Activated T-cell treated with anti-CD3 and anti-CD28 coated beads, Interleukin-2, amount 50 U/mL, for 1 hour (primary cell): ENCODE measurements at regions not wholly inside any gene's neighbourhood (a gene's known extent, or its start where the extent isn't known, plus 50 kb on each side); places are given as distances from the start of the nearest gene placed in this dataset.
"Not testable (repeated sequence)": the region's sequence is repeated elsewhere in the genome, so short reads cannot be mapped to it uniquely, and the experiment has no call there.

Experiments
- DNase-seq: peaks from one replicate; pipeline ENCODE4 v3.0.0-alpha.2; 2020

DNA sequence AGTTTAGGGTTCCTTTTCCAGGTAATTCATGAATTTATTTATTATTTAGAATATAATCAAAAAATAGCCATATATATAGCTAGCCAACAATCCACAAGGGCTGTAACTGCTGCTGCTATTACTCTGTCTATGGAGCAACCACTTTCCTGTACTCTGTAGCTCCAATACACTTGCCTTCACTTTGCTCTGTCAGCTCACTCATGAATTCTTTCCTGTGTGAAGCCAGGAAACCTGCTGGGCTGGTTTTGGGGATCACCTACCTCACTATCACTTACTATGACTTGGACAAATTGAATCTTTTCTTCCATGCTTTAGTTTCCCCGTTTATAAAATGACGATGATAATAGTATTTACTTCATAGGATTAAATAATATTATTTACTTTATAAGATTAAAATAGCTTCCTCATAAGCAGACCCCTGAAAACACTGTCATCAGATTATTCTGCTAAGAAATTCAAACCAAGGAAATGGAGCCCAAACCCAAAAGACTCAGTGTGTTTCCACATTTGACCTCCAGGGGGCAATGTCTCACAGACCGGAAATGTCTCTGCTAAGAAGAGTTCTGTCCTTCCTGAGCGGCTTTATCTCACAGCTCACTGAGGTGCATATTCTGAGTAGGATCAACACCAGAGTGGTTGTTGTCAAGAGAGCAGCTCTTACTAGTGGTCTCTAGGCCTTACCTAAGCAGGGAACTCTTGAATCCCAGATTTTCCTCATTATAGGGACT lies 457.1 kb downstream of the DAD1 start:
- DNase-seq: no peak

DNA sequence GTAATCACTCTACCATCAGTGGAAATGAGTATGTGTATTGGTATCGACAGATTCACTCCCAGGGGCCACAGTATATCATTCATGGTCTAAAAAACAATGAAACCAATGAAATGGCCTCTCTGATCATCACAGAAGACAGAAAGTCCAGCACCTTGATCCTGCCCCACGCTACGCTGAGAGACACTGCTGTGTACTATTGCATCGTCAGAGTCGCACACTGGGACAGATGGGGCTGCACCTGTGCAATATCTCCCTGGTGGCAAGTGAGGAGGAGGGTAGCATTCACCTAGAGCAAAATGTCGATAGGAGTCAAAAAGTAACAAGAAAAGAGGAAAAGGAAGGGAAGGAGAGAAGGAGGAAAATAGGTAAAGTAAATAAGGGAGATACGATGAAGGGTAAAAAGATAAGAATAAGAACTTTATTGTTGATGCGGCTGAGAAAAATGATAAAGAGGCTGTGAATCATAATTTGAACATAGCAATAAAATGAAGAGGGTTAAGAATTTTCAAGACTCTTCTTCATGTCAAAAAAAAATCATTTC lies 450.5 kb upstream of the OR4E1 start:
- DNase-seq: no peak

DNA sequence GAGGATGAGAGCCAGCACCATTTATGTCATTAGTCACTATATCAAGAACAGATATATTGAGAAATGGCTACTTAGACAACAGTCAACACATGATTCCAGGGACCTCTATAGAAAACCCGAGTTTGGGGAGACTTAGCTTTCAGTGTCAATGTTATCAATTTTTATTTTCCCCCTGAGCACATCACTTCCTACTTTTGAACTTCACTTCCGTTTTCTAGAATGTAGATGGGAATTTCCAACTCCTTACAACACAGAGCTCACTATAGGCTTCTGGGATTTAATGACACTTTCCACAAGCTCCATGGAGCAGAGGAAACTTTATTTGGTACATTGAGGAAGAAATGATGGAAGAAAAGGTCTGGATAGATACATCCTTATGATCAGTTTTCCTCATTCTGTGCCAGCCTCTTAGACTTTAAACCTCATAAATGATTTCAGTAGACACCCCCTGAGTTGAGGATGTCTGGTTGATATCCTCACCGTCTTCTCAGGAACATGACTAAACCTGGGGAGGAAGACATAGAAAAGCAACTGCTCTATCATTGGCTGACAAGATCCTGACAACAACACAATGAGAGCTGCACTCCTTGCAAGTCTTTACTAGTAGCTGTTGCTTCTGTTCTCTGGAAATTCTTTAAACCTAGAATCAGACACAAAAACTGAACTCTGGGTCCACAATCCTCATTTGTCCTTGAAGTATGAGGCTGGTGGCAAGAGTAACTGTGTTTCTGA lies 449.4 kb upstream of the OR4E1 start:
- DNase-seq: no peak

DNA sequence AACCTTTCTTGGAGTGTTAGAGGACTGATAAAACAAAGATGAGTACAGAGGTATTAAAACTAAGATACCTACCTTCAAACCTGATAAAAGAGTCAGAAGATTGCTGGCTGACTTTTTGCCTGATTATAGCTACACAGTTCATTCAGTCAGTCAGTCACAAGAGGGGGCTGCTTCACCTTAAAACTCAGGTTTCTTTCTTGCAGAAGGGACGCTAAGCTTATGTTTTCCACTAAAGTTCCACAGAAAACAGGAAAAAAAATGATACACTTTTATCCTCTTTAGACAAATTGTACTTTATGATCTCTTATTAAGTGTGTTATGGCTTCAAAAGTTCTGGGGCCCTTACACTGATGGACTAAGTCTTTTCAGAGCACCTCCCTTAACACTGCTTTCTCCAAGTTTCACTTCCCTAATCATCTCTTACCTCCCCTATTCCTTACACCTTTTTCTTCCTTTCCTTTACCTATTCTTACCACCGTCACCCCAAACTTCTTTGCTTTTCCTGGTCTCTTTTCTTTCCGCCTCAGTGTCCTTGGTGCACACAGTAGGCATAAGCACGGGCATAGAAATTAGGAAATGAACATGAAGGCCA lies 448.7 kb upstream of the OR4E1 start:
- DNase-seq: no peak

DNA sequence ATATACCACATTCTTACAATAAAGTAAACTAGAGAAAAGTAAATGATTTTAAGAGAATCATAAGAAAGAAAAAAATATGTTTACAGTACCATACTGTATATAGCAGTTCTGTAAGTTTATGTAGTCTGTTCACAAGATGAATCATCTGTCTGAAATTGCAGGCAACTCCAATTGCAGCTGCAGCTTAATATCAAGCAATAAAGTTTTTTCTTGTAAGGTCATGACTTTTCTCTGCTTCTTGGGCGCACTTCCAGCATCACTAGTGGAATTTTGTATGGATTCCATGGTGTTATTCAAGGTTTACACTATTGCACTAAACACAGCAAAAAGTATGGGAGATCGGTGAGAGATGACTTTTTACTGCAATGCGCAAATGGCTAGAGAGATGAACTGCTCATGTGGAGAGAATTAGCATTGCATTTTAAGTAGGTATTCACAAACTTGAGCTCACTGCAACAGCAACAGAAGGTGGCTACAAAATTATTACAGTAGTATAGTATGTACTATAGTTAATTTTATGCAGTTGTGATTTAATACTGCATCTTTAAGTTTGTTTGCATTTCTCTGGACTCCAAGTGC lies 445.4 kb upstream of the OR4E1 start:
- no peak for DNase-seq

DNA sequence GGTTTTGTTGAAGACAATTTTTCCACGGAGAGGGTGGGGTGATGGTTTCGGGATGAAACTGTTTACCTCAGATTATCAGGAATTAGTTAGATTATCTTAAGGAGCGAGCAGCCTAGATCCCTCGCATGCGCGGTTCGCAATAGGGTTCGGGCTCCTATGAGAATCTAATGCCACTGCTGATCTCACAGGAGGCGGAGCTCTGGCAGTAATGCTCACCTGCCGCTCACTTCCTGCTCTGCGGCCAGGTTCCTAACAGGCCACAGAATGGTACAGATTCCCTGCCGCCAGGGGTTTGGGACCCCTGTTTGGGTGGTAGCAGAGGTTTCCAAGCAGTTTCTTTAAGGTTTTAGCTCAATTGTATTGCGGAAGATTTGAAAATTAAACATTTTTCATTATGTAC lies 439.8 kb upstream of the OR4E1 start:
- no peak for DNase-seq

DNA sequence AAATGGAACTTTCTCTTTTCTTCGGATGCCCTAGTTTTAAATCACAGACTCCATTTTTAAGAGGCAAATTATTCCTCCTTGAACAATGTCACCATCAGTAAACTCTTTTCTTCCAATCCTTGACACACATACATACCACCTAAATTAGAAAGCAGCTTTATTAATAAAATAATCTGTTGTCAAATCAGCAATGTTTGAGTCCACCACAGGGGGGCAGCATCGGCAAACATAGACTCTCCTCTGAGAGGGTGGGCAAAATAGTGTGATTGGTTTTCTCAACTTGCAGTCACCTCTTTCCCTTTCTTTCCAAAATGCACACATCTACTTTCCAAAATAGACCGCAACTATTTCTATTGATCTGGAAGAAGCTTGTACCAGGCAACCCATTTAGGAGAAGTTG lies 438.4 kb upstream of the OR4E1 start:
- DNase-seq: peak; percentile 56

DNA sequence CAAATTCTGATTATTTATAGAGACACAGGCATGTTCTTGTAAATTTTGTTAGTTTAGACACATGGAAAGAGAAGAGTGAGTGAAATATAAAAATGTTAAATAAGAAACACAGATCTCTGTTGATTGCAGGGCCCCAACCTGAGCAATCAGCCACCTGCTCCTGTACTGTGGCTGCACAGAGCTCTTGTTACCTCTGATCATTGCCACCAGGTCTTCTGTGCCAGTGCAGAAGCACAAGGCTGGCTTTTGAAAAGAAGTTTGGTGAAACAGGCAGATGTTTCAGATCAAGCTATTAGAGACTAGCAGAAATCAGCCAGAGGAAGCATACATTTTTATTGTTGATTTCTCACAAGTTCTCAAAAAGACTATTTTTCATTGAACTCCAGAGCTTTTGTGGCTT lies 434.1 kb upstream of the OR4E1 start:
- no peak for DNase-seq

DNA sequence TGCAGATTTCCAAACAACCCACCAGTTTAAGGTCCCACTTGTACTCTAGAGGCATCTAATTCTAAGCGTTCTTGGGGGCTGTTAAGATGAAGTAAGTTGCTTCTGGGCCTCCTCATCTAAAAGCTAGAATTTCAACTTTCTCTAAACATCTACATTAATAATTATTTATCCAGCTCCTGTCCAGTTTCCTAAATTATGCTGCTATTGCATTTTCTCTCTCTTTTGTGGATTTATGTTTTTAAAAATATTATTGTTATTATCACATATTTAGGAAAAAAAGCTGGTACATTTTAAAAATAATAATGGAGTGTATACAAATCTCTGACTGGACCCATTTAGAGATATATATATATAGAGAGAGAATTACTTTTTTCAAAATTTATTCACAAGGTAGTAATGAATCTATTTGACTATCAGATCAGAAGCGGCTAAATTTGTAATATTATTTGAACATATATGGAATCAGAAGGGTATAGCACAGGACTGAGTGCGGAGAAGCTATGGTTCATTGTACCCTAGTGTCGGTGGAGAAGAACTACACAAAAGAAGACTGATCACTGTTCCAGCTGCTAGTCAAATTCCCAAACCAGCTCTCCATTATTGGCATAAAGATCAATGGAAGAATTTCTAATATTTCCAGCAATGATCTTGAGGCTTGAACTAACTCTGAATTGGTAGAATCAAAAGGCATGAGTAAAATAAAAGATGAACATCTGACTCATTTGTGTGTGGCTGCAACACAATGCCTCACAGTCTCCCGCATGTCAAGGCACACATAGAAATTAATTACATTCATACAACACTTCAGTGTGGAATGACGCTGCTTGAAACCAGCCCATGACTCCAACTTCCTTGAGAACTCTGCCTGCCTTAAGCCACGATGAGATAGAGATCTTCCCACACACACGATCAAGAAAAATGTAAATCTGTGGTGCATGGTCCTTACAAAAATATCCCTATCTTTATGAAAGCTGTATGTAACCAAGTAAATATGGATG lies 433.4 kb upstream of the OR4E1 start:
- no peak for DNase-seq

DNA sequence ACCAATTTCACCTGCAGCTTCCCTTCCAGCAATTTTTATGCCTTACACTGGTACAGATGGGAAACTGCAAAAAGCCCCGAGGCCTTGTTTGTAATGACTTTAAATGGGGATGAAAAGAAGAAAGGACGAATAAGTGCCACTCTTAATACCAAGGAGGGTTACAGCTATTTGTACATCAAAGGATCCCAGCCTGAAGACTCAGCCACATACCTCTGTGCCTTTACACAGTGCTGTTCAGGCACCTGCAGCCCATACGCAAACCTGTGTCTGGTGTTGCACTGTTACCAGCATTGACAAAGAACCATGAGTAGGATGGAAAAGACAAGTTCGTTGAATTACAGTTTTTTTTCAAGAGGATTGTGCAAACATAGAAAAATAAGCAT lies 432.0 kb upstream of the OR4E1 start:
- DNase-seq: no peak

DNA sequence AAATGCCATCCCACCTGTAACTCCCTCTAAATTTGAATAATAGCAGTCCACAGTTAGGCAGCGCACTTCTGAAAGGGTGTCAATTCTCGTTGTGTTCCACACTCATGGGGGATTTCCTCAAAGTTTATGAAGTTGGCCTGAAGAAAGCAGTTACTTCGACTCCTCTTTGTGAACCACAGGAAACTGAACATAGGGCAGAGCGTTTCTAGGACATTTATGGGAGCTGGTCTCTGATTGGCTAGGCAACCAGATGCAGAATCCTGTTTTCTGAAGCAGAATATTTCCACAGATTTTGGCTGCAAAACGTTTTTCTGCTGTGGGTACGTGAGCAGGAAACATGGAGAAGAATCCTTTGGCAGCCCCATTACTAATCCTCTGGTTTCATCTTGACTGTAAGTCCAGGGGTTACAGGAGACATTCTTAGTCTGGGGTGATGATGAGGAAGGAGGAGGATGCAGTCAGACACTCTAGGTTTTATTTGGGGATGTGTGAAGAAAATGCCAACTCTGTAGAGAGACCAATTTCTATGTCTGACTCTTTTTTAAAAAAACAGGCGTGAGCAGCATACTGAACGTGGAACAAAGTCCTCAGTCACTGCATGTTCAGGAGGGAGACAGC lies 431.5 kb upstream of the OR4E1 start:
- no peak for DNase-seq

DNA sequence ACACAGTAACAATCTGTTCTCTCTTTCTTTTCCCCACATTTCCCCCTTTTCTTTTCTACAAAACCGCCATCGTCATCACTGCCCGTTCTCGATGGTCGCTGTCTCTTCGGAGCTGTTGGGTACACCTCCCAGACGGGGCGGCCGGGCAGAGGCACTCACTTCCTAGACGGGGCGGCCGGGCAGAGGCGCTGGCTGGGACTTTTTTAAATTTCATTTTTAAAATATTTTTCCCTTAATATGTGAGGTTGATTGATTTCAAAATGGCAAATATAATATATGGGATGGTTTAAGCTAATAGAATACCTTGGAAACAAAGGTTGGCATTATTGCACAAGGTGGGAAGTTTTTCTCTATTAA lies 427.1 kb upstream of the OR4E1 start:
- not testable (repeated sequence) for DNase-seq

DNA sequence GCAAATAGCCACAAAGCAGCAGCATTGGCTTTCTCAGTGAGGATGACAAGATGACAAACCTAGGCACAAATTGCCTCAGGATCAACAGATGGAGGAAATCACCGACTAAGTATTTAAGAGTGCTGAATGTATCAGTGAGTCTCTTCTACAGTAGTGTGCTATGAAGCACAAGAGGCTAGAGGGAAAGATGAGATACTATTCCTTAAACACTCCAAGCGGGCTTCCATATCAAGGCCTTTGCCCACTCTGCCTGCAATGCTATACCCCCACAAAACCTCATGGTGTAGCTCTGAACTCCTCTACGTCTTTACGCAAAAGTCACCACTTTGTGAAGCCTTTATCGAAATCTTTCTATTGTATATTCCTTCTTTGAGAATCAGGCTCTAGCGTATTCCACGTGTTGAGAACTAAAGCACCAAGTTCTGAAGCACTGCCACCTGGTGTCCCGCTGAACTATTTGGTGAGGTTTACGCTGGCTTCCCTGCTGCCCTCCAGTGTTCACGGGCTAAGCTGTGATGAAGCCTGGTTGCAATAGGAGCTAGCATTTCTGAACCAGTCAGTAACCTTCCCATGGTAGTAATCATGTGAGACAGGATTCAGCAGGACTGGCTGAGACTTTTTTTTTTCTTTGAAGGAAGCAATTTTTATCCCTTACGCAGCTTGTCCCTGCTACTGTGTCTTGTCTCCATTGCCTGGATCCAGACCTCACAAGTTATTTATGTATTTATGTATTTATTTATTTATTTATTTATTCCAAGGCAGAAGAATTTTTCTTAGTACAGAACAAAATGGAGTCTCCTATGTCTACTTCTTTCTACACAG lies 426.5 kb upstream of the OR4E1 start:
- DNase-seq: peak; percentile 63

DNA sequence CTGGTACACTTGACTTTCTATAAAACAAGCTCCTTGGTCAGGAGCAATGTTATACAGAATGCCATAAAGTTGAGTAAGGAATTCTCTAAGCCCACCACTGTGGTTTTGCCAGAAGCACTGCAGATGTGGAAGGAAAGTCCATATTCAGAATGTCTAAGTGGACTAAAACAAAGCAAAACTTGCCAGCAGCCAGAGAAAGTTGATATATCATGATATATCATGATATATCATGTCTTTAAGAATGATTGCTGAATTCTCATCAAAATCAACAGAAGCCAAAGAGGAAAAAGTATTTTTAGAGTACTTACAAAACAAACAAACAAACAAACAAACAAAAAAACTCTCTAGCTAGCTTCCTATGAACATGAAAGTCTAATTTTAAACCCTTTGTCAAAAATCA lies 424.8 kb upstream of the OR4E1 start:
- no peak for DNase-seq

DNA sequence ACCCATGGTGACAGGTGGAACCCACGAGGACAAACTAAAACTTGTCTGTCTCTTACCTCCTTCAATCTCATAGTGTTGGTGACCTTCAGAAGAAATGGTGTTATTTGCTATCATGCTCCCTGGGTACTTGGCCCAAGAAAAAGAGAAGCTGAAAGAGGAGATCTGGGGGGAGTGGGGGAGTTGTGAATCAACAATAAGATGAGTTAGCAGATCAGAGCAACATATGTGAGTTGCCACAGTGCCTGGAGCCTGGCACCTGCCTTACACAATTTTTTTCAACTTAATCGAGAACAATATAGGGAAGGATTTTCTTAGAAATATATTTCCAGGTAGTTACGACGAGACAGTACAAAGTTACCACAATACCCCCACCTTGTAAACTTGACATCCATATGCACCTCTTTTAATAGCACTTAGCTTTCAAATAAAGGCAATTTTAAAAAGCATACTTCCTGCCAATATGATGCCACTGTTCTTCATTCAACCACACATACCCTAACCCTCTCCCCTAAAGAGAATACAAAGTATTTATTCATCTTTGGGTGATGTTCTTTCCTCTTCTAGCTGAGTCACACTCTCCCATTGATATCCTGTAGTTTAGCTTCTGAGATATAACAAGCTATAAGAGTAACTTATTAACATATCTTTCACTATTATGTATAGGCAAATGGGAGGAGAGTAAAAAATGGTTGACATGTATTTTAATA lies 424.1 kb upstream of the OR4E1 start:
- DNase-seq: no peak

DNA sequence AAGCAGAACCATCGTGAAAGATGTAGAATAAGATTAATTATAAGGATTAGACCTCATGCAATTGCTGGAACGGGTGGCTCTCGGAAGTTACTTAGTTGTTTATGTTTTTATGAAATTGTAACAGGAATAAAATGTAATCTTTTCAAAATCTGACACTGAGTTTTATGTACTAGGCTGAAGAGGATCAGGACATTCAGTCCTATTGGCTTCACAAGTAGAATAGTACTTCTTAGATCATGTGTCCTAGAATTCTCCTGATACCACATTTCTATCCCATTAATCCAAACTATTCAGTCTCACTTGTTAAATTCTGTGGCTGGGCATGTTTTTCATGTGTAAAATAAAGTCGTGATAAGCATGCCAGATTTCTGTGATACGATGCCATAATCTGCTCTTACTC lies 423.5 kb upstream of the OR4E1 start:
- no peak for DNase-seq

DNA sequence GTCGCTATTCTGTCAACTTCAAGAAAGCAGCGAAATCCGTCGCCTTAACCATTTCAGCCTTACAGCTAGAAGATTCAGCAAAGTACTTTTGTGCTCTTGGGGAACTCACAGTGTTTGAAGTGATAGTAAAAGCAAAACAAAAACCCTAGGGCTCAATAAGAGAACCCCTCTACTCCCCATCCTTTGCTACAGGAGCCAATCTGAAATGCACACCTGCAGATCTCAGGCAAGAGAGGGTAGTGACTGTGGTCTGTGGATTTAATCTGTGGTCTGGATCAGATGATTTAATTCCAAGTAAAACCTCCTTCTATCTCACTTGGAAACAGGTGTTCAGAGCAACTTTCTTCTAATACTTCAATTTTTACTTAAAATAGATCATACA lies 422.9 kb upstream of the OR4E1 start:
- no peak for DNase-seq

DNA sequence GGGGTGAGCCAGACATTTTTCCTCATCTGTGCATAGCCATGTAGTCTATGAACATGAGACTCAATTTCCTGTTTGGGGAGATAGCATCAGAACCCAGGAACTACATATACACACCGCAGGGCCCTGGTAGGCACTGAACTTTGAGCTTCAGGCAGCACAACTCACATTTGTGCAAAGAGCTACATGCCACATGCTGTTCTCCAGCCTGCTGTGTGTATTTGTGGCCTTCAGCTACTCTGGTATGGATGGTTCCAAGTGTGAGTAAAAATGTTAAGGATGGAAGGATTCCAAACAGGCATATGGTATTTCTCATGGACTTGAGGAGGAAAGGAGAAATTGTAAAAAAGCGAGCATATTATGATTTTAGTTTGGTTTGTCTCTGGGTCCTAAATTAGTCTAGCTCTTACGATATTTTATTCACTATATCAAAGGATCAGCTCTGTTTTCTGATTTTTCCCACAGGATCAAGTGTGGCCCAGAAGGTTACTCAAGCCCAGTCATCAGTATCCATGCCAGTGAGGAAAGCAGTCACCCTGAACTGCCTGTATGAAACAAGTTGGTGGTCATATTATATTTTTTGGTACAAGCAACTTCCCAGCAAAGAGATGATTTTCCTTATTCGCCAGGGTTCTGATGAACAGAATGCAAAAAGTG lies 422.4 kb upstream of the OR4E1 start:
- peak; percentile 24 for DNase-seq

DNA sequence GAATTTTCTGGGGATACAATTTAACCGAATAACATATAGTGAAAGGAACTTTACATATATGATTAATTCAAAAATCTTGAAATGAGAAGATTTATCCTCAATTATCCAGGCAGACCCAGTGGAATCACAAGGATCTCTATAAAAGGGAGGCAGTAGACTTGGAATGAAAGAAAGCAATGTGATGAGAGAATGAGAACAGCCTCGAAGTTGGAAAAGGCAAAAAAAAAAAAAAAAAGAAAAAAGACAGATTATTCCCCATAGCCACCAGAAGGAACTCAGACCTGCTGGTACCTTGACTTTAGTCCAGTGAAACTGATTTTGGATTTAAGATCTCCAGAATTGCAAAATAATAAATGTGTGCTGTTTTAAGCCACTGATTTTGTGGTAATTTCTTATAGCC lies 416.3 kb upstream of the OR4E1 start:
- DNase-seq: no peak
